ENCODE measurements at regions not wholly inside any gene's neighbourhood (a gene's known extent, or its start where the extent isn't known, plus 50 kb on each side); places are given as distances from the start of the nearest gene placed in this dataset.

DNA sequence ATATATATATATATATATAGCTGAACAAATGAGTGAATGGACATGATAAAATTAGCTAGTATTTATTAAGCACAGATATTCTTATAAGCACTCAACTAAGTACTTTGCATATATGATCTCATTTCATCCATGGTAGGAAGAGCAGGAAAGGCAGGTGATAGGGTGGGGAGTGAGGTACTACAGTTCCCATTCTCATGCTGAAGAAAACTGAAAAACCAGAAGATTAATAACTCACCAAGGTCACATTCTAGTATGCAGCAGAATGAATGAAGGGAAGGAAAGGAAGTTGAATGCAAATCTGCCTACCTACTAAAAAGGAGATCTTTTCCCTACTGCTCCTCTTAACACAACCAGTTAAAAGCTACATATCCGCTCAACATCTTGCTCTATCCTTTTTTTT is 298.1 kb upstream of the TMPO start:
- TF ChIP-seq, protein P1, sequence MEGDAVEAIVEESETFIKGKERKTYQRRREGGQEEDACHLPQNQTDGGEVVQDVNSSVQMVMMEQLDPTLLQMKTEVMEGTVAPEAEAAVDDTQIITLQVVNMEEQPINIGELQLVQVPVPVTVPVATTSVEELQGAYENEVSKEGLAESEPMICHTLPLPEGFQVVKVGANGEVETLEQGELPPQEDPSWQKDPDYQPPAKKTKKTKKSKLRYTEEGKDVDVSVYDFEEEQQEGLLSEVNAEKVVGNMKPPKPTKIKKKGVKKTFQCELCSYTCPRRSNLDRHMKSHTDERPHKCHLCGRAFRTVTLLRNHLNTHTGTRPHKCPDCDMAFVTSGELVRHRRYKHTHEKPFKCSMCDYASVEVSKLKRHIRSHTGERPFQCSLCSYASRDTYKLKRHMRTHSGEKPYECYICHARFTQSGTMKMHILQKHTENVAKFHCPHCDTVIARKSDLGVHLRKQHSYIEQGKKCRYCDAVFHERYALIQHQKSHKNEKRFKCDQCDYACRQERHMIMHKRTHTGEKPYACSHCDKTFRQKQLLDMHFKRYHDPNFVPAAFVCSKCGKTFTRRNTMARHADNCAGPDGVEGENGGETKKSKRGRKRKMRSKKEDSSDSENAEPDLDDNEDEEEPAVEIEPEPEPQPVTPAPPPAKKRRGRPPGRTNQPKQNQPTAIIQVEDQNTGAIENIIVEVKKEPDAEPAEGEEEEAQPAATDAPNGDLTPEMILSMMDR (IDR thresholded peaks at IDR 0.05; ENCODE audit: low read depth, low read length): no peak
- no peak for TF ChIP-seq EZH2phosphoT487 (IDR thresholded peaks at IDR 0.05; ENCODE audit: low read depth)

All from OCI-LY3 (cell line).